Ureter (tissue), 1 donor: ENCODE measurements at regions not wholly inside any gene's neighbourhood (a gene's known extent, or its start where the extent isn't known, plus 50 kb on each side); places are given as distances from the start of the nearest gene placed in this dataset.

Experiments used
- DNase-seq: peaks from one replicate; pipeline ENCODE4 v3.0.0-alpha.2; 2020; ENCODE audit warnings: low spot score
- donor health status: DM: yes; HTN: yes; CAD: no.

DNA sequence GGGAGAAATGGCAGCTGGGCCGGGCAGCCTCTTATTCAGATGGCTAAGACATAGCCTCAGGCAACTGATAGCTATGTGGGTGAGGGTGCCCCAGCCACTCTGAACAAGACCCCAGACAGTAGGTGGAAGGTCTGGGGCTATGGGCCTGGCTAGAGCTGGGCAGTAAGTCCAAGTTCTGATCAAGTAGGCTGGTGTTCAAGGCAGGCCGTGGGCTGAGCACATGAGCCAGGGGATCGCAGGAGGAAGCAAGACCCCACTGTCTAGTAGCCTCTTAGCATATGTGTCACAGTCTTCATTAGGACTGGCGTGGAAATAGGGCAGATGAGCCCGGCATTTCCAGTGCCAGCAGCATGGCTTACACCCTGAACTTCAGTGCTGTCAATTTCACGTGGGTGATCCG lies 192.1 kb downstream of the ADAMTS15 start:
- DNase-seq: no peak

DNA sequence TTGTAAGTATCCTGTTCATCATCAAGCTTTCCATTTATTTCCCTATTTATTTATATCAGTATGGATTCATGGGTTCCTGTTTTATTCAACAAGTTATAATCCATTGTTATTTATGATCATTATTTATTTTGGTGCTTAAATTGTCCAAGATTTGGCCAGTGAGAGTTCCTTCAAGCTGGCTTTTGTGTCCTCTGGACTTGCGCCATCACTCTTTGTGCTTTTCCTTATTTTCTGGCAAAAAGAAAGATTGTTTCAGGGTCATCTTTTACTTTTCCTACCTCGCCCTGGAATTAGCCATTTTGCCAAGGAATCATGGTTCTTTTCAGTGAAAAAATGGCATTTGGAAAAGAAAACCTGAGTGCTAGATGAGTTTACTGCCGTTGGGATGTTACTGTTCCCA lies 193.4 kb downstream of the ADAMTS15 start:
- DNase-seq: no peak

DNA sequence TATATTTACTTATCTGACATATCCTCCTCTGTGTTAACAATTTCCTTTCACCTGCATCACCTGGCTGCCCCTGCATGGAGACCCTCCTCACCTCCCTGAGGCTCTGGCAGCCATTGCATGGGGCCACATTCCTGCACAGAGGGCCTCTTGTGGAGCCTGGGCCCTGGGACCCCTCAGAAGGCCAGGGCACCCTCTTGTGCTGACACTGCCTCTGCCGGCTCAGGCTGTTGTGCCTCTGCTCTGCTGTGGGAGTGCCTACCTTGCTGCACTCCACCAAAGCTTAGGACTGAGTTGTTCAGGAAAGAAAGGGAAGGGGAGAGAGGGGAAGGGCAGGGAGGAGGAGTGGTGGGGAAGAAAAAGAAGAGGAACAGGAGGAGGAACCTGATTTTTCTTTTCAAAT lies 194.5 kb downstream of the ADAMTS15 start:
- DNase-seq: no peak

GRCh38 chr11:130644187-130644586 lies 195.7 kb downstream of the ADAMTS15 start:
- no peak for DNase-seq

GRCh38 chr11:130645164-130645842 lies 196.9 kb downstream of the ADAMTS15 start:
- DNase-seq: no peak

DNA sequence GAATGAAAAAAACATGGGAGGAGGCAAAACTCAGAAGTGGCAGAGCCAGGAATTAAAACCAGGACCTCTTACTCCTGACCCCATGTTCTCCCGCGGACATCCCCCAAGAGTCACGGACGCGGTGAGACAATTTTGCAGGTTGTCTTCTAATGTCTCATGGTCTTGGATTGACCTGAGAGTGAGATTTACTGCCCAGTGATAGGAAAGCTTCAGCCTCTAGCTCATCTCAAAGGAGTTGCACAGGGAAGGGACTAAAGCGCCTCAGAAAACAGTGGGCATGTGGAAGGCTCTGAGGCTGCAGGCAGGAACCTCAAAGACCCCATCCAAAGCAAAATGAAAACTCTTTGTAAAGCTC lies 197.4 kb downstream of the ADAMTS15 start:
- no peak for DNase-seq

DNA sequence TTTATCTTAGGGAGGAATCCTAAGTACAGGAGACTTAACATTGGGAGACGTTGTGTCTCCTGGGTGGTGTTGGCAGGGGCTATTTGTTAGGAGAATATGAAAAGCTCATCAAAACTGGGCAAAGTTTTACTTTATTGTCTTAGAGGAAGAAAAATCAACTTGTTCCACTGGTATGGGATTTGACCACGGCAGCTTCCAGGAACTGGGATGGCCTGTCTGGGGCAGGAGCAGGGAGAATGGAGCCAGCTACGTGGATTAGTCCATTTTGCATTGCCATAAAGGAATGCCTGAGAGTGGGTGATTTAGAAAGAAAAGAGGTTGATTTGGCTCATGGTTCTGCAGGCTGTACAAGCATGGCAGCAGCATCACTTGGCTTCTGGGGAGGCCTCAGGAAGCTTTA lies 198.4 kb downstream of the ADAMTS15 start:
- DNase-seq: no peak

GRCh38 chr11:130647371-130647770 lies 198.9 kb downstream of the ADAMTS15 start:
- no peak for DNase-seq

DNA sequence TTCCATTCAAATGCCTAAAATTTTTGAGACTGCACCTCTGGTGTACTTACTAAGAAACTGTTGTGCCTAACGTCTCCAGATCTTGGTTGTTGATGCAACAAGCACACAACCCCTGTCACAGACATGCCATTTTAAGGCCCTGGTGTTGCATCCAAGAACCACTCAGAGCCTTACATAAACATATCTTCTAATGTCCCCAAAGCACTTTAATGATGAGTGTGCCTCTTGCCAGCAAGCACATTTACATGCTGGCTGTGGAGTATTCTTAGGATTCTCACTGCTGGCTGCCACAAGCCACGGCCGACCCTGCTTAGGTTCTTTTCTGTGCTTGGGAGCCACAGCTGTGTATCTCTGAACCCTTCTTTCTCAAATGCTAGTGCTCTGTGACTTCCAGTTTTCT lies 201.4 kb downstream of the ADAMTS15 start:
- no peak for DNase-seq

DNA sequence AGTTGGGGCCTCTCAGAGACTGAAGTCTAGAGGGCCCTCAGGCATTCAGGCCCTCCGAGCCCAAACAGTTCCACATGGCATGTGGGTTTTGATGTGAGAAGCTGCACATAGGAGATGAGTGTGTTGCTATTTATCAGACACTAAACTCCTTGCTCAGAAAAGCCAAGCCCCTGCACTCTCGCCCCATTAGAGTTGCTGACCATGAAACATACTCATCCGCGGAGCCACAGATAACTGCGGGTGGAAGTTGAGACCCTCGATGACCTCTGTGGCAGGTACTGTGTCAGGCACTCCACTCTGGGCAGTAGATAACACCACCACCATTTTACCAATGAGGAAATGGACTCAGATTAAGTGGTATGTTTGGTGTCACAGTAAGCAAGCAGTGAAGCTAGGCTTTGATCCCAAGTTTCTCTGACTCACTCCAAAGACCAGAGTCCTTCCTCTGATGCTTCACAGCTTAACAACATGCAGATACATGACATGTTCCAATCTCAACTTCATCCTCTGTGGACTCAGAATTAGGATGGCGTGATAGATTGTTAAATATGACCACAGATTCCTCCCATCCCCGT lies 202.1 kb downstream of the ADAMTS15 start:
- DNase-seq: no peak

DNA sequence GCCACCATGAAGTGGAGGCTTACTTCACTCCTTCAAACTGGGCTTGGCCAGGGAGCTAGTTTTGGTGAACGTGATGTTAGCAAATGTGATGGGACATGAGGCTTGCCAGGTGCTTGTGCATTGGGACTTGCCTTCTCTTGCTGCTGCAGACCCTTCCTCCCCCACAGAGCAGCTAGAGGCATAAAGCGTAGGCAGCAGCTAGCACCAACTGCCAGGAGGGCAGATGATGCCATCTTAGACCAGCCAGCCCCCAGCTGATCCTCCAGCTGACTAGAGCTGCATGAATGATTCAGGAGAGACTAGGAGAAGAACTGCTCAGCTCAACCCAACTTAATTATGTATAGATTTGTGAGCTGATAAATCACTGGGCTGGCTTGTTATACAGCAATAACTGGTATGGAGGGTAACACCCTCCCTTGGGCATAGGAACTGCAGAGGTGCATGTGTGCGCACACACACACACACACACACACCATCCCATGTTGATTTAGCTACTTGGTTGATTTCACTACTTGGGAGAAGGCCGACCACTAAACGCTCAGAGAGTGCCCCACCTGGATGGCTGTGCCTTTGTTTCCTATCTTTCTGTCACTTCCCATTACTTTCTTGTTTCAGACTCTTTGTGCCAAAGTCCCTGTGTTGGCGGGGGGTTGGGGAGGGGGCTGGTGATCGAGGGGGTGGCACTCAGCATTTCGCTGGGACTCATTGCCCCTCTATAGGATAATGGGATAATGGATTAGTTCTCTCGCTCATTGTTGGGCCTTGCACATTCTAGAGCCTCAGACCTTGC lies 202.8 kb downstream of the ADAMTS15 start:
- no peak for DNase-seq

DNA sequence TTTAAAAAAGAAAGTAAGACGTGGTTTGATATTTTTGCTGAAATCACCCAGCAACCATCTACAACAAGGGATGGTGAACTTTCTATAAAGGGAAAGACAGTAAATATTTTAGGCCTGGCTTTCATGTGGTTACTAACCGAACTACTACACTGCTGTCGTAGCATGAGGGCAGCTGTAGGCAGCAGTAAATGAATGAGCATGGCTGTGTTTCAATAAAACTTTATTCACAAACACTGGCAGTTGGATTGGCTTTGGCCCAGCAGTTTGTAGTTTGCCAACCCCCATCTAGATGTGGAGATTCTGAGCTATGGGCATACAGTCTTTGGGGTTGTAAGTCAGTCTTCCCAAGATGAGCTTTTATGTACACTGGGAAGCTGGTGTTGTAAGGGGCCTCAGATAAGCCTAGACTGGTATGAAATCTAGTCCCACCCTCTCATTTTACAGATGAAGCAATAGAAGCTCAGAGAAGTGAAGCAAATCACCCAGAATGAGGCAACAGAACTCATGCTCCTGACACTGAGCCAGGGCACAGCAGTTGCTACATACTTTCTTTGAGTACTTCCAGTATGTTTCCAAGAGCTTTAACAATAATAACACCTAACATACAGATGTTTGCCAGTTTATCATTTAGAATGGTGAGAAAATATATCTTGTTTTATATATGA lies 204.4 kb downstream of the ADAMTS15 start:
- no peak for DNase-seq

- peak; percentile 84 for DNase-seq
These were observed 205.6 kb downstream of the ADAMTS15 start for GRCh38 chr11:130653838-130654636.

DNA sequence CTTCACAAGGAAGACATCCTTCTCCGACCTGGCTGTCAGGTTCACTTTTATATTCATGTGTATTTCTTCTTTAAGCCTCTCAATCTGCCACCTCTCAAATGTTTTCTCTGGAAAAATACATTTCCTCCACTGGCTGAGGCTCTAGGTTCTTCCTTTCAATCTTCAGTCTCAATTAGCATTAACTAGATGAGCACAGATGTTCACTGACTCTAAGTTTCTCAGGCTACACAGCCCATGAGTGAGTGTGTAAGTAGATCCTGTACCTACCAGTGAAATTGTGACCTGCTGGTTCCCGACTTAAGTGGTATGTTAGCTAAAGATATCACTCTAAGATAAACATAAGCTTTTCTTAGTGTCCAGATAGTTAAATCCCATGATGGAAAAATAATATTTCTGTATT lies 206.9 kb downstream of the ADAMTS15 start:
- no peak for DNase-seq

DNA sequence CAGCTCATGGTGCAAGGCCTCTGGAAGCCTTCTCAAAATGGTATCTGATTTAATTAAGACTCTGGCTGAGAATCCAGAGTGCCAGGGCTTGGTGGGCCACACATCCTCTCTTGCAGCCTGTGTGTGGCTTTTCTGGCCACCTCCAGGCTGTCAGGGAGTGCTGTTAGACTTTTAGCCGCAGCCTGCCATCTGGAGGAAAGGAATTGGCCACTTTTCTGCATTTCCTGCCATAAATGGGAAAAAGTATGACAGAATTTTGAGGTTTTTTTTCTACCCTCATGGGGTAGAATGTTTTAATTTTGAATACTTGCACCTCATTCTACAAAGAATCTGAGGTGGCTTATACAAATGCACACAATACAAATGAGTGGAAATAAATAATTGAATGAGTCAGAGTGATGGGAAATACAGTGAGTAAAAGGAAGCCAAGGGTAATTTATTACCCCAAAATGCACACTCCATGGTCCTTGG lies 218.4 kb downstream of the ADAMTS15 start:
- no peak for DNase-seq

GRCh38 chr11:130668751-130669150 lies 220.3 kb downstream of the ADAMTS15 start:
- no peak for DNase-seq

DNA sequence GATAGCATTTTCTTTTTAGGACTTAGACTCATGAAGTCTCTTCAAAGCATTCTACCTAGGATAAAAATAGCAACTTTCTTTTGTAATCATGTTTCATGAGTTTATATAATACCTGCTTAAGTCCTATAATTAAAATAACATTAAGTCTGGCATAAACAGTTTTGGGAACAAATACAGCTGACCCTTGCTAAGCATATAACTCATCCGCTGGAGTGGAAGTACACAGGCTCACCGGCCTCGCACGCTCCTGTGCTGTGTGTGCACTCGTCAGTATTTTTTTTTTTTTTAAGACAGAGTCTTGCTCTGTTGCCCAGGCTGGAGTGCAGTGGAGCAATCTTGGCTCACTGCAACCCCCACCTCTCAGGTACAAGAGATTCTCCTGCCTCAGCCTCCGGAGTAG lies 221.8 kb downstream of the ADAMTS15 start:
- DNase-seq: no peak

- DNase-seq: peak; percentile 69
These were observed 223.6 kb downstream of the ADAMTS15 start for GRCh38 chr11:130671801-130672700.

DNA sequence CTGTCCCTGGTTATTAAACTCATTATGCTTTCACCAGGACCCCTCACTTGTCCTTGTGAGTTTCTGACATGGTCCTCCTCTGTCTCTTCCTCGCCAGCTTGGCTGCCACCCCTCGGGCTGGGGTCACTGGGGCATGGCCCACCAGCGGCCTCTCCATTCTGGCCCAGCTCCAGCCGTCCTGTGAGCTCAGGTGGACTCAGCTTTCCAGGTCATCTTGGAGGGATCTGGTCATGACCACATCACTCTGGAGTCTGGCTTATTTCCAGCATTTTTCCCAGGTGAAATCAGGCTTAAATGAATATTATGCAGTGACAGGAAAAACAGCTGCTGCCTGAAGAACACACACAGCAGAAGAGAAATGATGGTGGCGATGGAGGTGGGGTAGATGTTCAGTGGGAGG lies 224.5 kb downstream of the ADAMTS15 start:
- DNase-seq: no peak

DNA sequence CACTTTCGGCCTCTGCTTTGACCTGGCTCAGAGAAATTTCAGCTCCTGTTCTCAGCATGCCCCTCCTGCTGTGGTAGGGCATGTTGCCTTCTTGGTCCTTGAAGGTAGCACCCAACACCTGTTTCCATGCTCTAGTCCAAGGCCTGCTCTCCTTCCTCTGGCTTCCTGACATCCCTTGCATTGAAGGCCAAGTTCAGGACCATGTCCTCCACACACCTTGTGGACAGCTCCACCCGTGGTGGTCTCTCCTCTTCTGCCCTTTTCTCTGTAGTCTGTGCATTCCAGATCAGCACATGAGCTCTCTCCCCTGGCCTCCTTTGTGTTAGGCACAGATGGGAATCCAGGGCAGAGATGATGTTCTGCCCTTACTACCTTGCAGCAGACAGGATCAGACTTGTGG lies 225.3 kb downstream of the ADAMTS15 start:
- no peak for DNase-seq
